ENCODE measurements at regions not wholly inside any gene's neighbourhood (a gene's known extent, or its start where the extent isn't known, plus 50 kb on each side); places are given as distances from the start of the nearest gene placed in this dataset.
"Not testable (repeated sequence)": the region's sequence is repeated elsewhere in the genome, so short reads cannot be mapped to it uniquely, and the experiment has no call there.

DNA sequence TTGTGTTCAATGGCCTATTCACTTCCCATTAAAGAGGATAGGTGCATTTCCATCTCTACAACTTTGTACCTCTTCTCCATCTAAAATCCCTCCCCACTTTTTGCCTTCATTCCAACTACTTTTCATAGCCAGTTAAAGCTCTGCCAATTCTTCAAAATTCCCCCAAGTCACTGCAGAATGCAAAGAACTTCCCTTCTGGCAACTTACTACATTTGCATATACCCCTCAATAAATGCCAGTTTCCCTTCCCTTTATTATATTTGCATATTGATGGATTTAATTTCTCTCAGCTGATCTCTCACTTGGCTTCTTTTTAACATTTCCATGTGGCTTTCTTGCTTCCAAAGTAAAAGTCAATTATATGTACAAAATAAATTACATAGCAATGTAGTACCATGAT, 393.4 kb downstream of the HACE1 start:
- peaks cover 6% of the 10 kb centered on the region for H3K4me1 Mint-ChIP-seq (ENCODE audit: low read depth)
- TF ChIP-seq, protein P1, sequence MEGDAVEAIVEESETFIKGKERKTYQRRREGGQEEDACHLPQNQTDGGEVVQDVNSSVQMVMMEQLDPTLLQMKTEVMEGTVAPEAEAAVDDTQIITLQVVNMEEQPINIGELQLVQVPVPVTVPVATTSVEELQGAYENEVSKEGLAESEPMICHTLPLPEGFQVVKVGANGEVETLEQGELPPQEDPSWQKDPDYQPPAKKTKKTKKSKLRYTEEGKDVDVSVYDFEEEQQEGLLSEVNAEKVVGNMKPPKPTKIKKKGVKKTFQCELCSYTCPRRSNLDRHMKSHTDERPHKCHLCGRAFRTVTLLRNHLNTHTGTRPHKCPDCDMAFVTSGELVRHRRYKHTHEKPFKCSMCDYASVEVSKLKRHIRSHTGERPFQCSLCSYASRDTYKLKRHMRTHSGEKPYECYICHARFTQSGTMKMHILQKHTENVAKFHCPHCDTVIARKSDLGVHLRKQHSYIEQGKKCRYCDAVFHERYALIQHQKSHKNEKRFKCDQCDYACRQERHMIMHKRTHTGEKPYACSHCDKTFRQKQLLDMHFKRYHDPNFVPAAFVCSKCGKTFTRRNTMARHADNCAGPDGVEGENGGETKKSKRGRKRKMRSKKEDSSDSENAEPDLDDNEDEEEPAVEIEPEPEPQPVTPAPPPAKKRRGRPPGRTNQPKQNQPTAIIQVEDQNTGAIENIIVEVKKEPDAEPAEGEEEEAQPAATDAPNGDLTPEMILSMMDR (IDR thresholded peaks at IDR 0.05) = no peak
- no peaks in the 10 kb centered on the region for H3K36me3 Mint-ChIP-seq (ENCODE audit: low read depth)
- no peak for DNase-seq (ENCODE audit: low spot score)
- no peak overlapping the region for H3K4me3 Mint-ChIP-seq (ENCODE audit: unreplicated experiment)
- H3K9me3 Mint-ChIP-seq (ENCODE audit: low read depth) = no peaks in the 10 kb centered on the region
- no peaks in the 10 kb centered on the region for H3K27me3 Mint-ChIP-seq (ENCODE audit: low read depth)
- no peak overlapping the region for H3K27ac Mint-ChIP-seq (ENCODE audit: unreplicated experiment)

DNA sequence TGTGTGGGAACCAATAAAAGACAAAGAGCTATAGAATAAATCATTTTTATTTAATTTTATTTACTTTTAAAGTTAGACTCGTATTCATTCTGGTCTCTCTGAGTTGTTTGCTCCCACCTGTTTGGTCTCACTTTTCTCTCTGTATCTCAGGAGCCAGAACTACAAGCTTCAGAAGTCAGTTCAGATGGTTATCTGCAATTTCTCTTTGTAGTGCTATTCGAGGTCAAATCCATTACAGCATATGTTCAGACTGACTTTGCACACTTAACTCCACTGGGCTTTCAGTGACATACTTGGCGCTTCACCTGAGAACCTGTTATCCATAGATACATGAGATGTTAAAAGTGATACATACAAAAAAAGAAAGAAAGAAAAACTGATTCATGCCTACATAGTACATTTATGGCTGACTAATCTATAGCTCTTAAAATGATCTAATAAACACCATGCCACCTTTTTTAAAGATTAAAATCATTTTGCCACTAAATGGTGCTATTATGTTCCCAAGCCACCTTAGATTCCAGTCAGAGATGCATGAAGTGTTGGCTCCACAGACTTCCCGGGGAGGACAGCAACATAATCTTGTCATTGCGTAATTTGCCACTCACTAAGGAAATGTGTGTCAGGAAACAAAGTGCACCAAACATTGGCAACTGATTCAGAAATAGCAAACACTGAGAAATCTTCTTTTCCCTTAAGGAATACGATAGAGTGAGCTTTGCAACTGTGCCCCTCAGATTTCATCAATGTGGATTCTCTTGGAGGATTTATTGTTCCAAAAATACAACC, 396.7 kb downstream of the HACE1 start:
- peaks cover 3% of the 10 kb centered on the region for H3K4me1 Mint-ChIP-seq (ENCODE audit: low read depth)
- H3K27ac Mint-ChIP-seq (ENCODE audit: unreplicated experiment) = no peak overlapping the region
- no peaks in the 10 kb centered on the region for H3K27me3 Mint-ChIP-seq (ENCODE audit: low read depth)
- no peak overlapping the region for H3K4me3 Mint-ChIP-seq (ENCODE audit: unreplicated experiment)
- H3K9me3 Mint-ChIP-seq (ENCODE audit: low read depth) = no peaks in the 10 kb centered on the region
- DNase-seq (ENCODE audit: low spot score) = no peak
- no peaks in the 10 kb centered on the region for H3K36me3 Mint-ChIP-seq (ENCODE audit: low read depth)
- TF ChIP-seq, protein P1 (IDR thresholded peaks at IDR 0.05) = no peak

DNA sequence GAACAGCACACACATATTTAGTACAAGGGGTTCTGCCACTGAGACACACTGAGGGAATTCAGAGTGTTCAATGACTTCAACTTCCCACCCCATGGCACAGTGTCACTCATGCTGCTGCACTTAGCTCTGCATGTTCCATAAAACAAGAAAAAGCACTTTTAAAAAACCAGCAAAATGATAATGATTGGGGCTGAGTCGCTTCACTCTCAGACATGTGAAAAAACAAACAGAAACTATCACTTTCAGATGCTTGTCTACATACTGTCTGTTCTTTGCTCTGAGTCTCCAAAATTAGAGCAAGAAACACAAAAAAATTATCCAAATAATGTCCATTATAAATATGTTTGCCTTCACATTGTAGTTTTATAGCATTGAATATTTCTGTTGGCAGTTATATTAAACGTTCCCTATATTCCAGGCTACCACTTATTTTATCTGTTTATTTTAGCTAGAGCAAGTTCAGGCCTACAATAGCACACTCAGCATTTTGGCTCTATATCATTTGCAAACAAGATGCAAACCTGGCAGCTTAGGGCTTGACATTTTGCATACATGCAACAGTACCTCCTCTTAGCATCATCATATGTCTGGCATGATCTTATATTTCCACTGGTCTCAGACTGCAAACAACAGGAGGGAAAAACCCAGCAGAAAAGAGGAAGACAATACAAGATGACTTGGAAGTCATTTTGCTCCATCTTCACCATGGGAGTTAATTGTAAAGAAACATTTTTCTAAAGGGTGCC, 398.8 kb downstream of the HACE1 start:
- no peaks in the 10 kb centered on the region for H3K27me3 Mint-ChIP-seq (ENCODE audit: low read depth)
- no peak for DNase-seq (ENCODE audit: low spot score)
- TF ChIP-seq, protein P1 (IDR thresholded peaks at IDR 0.05) = no peak
- H3K9me3 Mint-ChIP-seq (ENCODE audit: low read depth) = no peaks in the 10 kb centered on the region
- H3K4me3 Mint-ChIP-seq (ENCODE audit: unreplicated experiment) = no peak overlapping the region
- H3K27ac Mint-ChIP-seq (ENCODE audit: unreplicated experiment) = no peak overlapping the region
- H3K4me1 Mint-ChIP-seq (ENCODE audit: low read depth) = peaks cover 3% of the 10 kb centered on the region
- H3K36me3 Mint-ChIP-seq (ENCODE audit: low read depth) = no peaks in the 10 kb centered on the region

DNA sequence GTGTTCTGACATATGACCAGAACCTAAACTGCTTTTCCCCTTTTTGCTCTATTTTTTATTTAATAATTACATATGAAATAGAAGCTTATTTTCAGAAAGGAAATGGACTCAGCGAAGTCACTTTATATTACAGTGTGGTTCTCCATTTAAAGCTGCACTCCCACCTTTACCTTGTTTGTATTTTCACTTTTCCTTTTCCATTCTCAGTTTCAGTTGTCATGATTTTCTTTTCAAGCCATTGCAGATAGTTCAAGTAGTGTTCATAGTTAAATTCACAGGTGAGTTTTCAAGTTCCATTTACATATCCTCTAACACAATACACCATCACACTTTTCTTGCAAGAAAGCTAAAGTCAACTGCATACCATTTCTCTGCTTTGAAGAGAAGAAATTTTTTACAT, 400.2 kb downstream of the HACE1 start:
- Mint-ChIP-seq H3K36me3 (ENCODE audit: low read depth) (no peaks in the 10 kb centered on the region), H3K4me1 (ENCODE audit: low read depth) (peaks cover 3% of the 10 kb centered on the region), H3K4me3 (ENCODE audit: unreplicated experiment) (no peak overlapping the region), H3K27me3 (ENCODE audit: low read depth) (no peaks in the 10 kb centered on the region), H3K9me3 (ENCODE audit: low read depth) (no peaks in the 10 kb centered on the region), H3K27ac (ENCODE audit: unreplicated experiment) (no peak overlapping the region)
- TF ChIP-seq, protein P1 (IDR thresholded peaks at IDR 0.05) = no peak
- DNase-seq (ENCODE audit: low spot score) = no peak

DNA sequence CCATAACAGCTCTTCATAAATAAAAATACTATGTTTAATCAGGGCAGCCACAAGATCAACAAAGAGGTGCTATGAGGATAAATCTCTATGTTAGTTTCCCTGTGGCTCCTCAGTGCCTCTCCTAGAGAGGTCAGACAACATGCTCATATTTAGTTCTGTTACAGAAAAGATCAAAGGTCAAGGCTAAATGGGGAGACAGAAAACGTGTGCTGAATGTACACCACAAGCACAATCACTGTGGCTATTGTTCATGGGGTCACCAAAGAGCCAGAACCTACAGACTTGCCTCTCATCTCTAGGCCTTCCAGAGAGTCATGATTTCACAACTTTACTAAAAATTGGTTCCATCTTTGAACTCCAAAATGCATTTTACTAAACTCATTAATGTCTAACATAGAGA, 409.8 kb downstream of the HACE1 start:
- Mint-ChIP-seq H3K36me3 (ENCODE audit: low read depth) (no peaks in the 10 kb centered on the region), H3K4me3 (ENCODE audit: unreplicated experiment) (no peak overlapping the region), H3K27ac (ENCODE audit: unreplicated experiment) (no peak overlapping the region), H3K27me3 (ENCODE audit: low read depth) (no peaks in the 10 kb centered on the region), H3K4me1 (ENCODE audit: low read depth) (peaks cover 6% of the 10 kb centered on the region), H3K9me3 (ENCODE audit: low read depth) (no peaks in the 10 kb centered on the region)
- no peak for DNase-seq (ENCODE audit: low spot score)
- TF ChIP-seq, protein P1 (IDR thresholded peaks at IDR 0.05) = no peak

DNA sequence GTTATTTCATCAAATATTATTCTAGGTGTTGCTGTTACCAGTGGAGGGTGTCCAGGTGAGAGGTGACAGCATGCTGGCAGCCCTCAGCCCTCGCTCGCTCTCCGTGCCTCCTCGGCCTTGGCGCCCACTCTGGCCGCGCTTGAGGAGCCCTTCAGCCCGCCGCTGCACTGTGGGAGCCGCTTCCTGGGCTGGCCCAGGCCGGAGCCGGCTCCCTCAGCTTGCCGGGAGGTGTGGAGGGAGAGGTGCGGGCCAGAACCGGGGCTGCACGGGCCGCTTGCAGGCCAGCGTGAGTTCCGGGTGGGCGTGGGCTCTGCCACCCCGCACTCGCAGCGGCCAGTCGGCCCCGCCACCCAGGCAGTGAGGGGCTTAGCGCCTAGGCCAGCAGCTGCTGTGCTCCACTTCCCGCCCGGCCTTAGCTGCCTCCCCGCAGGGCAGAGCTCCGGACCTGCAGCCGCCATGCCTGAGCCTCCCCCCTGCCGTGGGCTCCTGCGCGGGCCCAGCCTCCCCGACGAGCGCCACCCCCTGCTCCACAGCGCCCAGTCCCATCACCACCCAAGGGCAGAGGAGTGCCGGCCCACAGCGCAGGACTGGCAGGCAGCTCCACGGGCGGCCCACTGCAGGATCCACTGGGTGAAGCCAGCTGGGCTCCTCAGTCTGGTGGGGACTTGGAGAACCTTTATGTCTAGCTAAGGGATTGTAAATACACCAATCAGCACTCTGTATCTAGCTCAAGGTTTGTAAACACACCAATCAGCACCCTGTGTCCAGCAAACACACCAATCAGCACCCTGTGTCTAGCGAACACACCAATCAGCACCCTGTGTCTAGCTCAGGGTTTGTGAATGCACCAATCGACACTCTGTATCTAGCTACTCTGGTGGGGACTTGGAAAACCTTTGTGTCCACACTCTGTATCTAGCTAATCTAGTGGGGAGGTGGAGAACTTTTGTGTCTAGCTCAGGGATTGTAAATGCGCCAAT, 413.3 kb downstream of the HACE1 start:
- not testable (repeated sequence) for H3K27ac Mint-ChIP-seq (ENCODE audit: unreplicated experiment); H3K4me3 Mint-ChIP-seq (ENCODE audit: unreplicated experiment); DNase-seq (ENCODE audit: low spot score); H3K27me3 Mint-ChIP-seq (ENCODE audit: low read depth); H3K4me1 Mint-ChIP-seq (ENCODE audit: low read depth); H3K36me3 Mint-ChIP-seq (ENCODE audit: low read depth); H3K9me3 Mint-ChIP-seq (ENCODE audit: low read depth)
